ENCODE measurements at regions not wholly inside any gene's neighbourhood (a gene's known extent, or its start where the extent isn't known, plus 50 kb on each side); places are given as distances from the start of the nearest gene placed in this dataset.

GRCh38 chr10:104505521-104506042 lies 135.5 kb upstream of the SORCS3 start:
- no peak for DNase-seq (ENCODE audit: low read depth)
- Histone ChIP-seq H3K27me3 (ENCODE audit: insufficient read depth, low read length) (peaks cover 7% of the 10 kb centered on the region), H3K79me2 (ENCODE audit: insufficient read depth, low read length) (no peaks in the 10 kb centered on the region), H3K4me2 (ENCODE audit: low read length) (no peak overlapping the region), H4K20me1 (ENCODE audit: insufficient read depth, low read length) (no peaks in the 10 kb centered on the region), H2AFZ (ENCODE audit: low read depth, low read length) (no peak overlapping the region), H3K4me1 (ENCODE audit: insufficient read depth, low read length) (no peaks in the 10 kb centered on the region), H3K9me3 (ENCODE audit: insufficient read depth, low read depth, low read length) (no peaks in the 10 kb centered on the region), H3K27ac (ENCODE audit: low read depth, low read length) (no peak overlapping the region), H3K9ac (ENCODE audit: low read length) (no peak overlapping the region), H3K36me3 (ENCODE audit: insufficient read depth, low read length) (no peaks in the 10 kb centered on the region), H3K4me3 (ENCODE audit: insufficient read depth, low read depth, low read length) (no peak overlapping the region)
- H3K4me3 Mint-ChIP-seq (ENCODE audit: unreplicated experiment), result no peak overlapping the region
- H3K27me3 Mint-ChIP-seq (ENCODE audit: low read depth, unreplicated experiment), result peaks cover 30% of the 10 kb centered on the region
- H3K27ac Mint-ChIP-seq (ENCODE audit: unreplicated experiment), result no peak overlapping the region
- no peaks in the 10 kb centered on the region for H3K9me3 Mint-ChIP-seq (ENCODE audit: unreplicated experiment)
- no peak for FAIRE-seq
- no peaks in the 10 kb centered on the region for H3K4me1 Mint-ChIP-seq (ENCODE audit: low read depth, unreplicated experiment)
- H3K36me3 Mint-ChIP-seq (ENCODE audit: low read depth, unreplicated experiment), result no peaks in the 10 kb centered on the region
- no peak for TF ChIP-seq CTCF (IDR thresholded peaks at IDR 0.05; ENCODE audit: insufficient read depth, low read depth, low read length)
- TF ChIP-seq EZH2 (IDR thresholded peaks at IDR 0.05; ENCODE audit: insufficient read depth, low read length), result no peak

GRCh38 chr10:104509981-104510380 lies 131.1 kb upstream of the SORCS3 start:
- Histone ChIP-seq H3K27me3 (ENCODE audit: insufficient read depth, low read length) (peaks cover 3% of the 10 kb centered on the region), H2AFZ (ENCODE audit: low read depth, low read length) (no peak overlapping the region), H3K4me1 (ENCODE audit: insufficient read depth, low read length) (no peaks in the 10 kb centered on the region), H3K36me3 (ENCODE audit: insufficient read depth, low read length) (no peaks in the 10 kb centered on the region), H3K9ac (ENCODE audit: low read length) (no peak overlapping the region), H3K4me3 (ENCODE audit: insufficient read depth, low read depth, low read length) (no peak overlapping the region), H4K20me1 (ENCODE audit: insufficient read depth, low read length) (no peaks in the 10 kb centered on the region), H3K27ac (ENCODE audit: low read depth, low read length) (no peak overlapping the region), H3K9me3 (ENCODE audit: insufficient read depth, low read depth, low read length) (no peaks in the 10 kb centered on the region), H3K79me2 (ENCODE audit: insufficient read depth, low read length) (no peaks in the 10 kb centered on the region), H3K4me2 (ENCODE audit: low read length) (no peak overlapping the region)
- Mint-ChIP-seq H3K27ac (ENCODE audit: unreplicated experiment) (no peak overlapping the region), H3K36me3 (ENCODE audit: low read depth, unreplicated experiment) (no peaks in the 10 kb centered on the region), H3K4me1 (ENCODE audit: low read depth, unreplicated experiment) (no peaks in the 10 kb centered on the region), H3K9me3 (ENCODE audit: unreplicated experiment) (no peaks in the 10 kb centered on the region), H3K4me3 (ENCODE audit: unreplicated experiment) (no peak overlapping the region), H3K27me3 (ENCODE audit: low read depth, unreplicated experiment) (peaks cover 23% of the 10 kb centered on the region)
- DNase-seq (ENCODE audit: low read depth), result no peak
- no peak for FAIRE-seq
- no peak for TF ChIP-seq CTCF (IDR thresholded peaks at IDR 0.05; ENCODE audit: insufficient read depth, low read depth, low read length)
- no peak for TF ChIP-seq EZH2 (IDR thresholded peaks at IDR 0.05; ENCODE audit: insufficient read depth, low read length)

- no peak overlapping the region for H3K4me3 Mint-ChIP-seq (ENCODE audit: unreplicated experiment)
- peaks cover 5% of the 10 kb centered on the region for H3K4me1 Mint-ChIP-seq (ENCODE audit: low read depth, unreplicated experiment)
- no peak for TF ChIP-seq EZH2 (IDR thresholded peaks at IDR 0.05; ENCODE audit: insufficient read depth, low read length)
- no peak for TF ChIP-seq CTCF (IDR thresholded peaks at IDR 0.05; ENCODE audit: insufficient read depth, low read depth, low read length)
- no peak overlapping the region for H3K4me3 ChIP-seq (ENCODE audit: insufficient read depth, low read depth, low read length)
- H3K27ac Mint-ChIP-seq (ENCODE audit: unreplicated experiment), result no peak overlapping the region
- H3K9ac ChIP-seq (ENCODE audit: low read length), result no peak overlapping the region
- H3K27ac ChIP-seq (ENCODE audit: low read depth, low read length), result no peak overlapping the region
- no peaks in the 10 kb centered on the region for H3K4me1 ChIP-seq (ENCODE audit: insufficient read depth, low read length)
- H3K79me2 ChIP-seq (ENCODE audit: insufficient read depth, low read length), result no peaks in the 10 kb centered on the region
- H3K36me3 Mint-ChIP-seq (ENCODE audit: low read depth, unreplicated experiment), result no peaks in the 10 kb centered on the region
- no peaks in the 10 kb centered on the region for H3K9me3 Mint-ChIP-seq (ENCODE audit: unreplicated experiment)
- no peak overlapping the region for H3K4me2 ChIP-seq (ENCODE audit: low read length)
- no peaks in the 10 kb centered on the region for H3K9me3 ChIP-seq (ENCODE audit: insufficient read depth, low read depth, low read length)
- no peak for DNase-seq (ENCODE audit: low read depth)
- no peaks in the 10 kb centered on the region for H3K36me3 ChIP-seq (ENCODE audit: insufficient read depth, low read length)
- H3K27me3 ChIP-seq (ENCODE audit: insufficient read depth, low read length), result peaks cover 3% of the 10 kb centered on the region
- H3K27me3 Mint-ChIP-seq (ENCODE audit: low read depth, unreplicated experiment), result peaks cover 23% of the 10 kb centered on the region
- H4K20me1 ChIP-seq (ENCODE audit: insufficient read depth, low read length), result no peaks in the 10 kb centered on the region
- H2AFZ ChIP-seq (ENCODE audit: low read depth, low read length), result no peak overlapping the region
- FAIRE-seq, result no peak
Observed at GRCh38 chr10:104510644-104511043, 130.4 kb upstream of the SORCS3 start.

Measured in astrocyte (in vitro differentiated cells and primary cell).